HCT116 (cell line): ENCODE measurements at regions not wholly inside any gene's neighbourhood (a gene's known extent, or its start where the extent isn't known, plus 50 kb on each side); places are given as distances from the start of the nearest gene placed in this dataset.

Experiments used
- CBX3 ChIP-seq: IDR thresholded peaks from 2 replicates; pipeline ENCODE4 v1.6.1; 2012; ENCODE audit warnings: low read depth
- CTCF ChIP-seq, 3 experiments: fragments of 200-600 bp in 1 of 3; sonication (generic) in 1 of 3; IDR thresholded peaks in 2 of 3; conservative IDR thresholded peaks in 1 of 3; 2 replicates each; pipeline ENCODE4 v1.5.1; 2012 to 2017; ENCODE audit warnings: low read depth in 2 of 3, low read length in 2 of 3, antibody characterized with exemption in 1 of 3, borderline replicate concordance in 1 of 3, control low read depth in 1 of 3, mild to moderate bottlenecking in 1 of 3, mixed read lengths in 1 of 3, mixed run types in 1 of 3, moderate library complexity in 1 of 3; ENCODE audit not compliant: insufficient read depth in 1 of 3
- EZH2 ChIP-seq: fragments of 200-600 bp; sonication (generic); IDR thresholded peaks from 2 replicates; pipeline ENCODE4 v1.6.1; 2017; ENCODE audit warnings: antibody characterized with exemption, mixed run types
- EZH2phosphoT487 ChIP-seq: fragments of 200-600 bp; IDR thresholded peaks from 2 replicates; pipeline ENCODE4 v1.6.1; 2018; ENCODE audit warnings: antibody characterized with exemption, borderline replicate concordance
- JUND ChIP-seq: IDR thresholded peaks from 2 replicates; pipeline ENCODE4 v1.6.1; 2012
- POLR2A ChIP-seq: IDR thresholded peaks from 2 replicates; pipeline ENCODE4 v1.7.0; 2011; ENCODE audit warnings: borderline replicate concordance; ENCODE audit not compliant: insufficient read depth, insufficient read length; ENCODE audit errors: extremely low read depth
- POLR2AphosphoS5 ChIP-seq: IDR thresholded peaks from 2 replicates; pipeline ENCODE4 v1.6.1; 2011; ENCODE audit warnings: mild to moderate bottlenecking, low read depth, low read length, moderate library complexity
- SRF ChIP-seq: IDR thresholded peaks from 2 replicates; pipeline ENCODE4 v1.6.1; 2012; ENCODE audit warnings: low read depth
- TCF7L2 ChIP-seq: IDR thresholded peaks from 2 replicates; pipeline ENCODE4 v1.7.0; 2011; ENCODE audit warnings: borderline replicate concordance, inconsistent platforms; ENCODE audit not compliant: insufficient read depth, insufficient read length; ENCODE audit errors: extremely low read depth
- ZNF274 ChIP-seq: fragments of 200-500 bp; sonication (Bioruptor generic); IDR thresholded peaks from 2 replicates; pipeline ENCODE4 v1.6.1; 2014; ENCODE audit warnings: mild to moderate bottlenecking, low read depth, low read length, inconsistent platforms
- TF ChIP-seq, protein P1 (sequence below): IDR thresholded peaks from 2 replicates; pipeline ENCODE4 v1.6.1; 2012; ENCODE audit warnings: low read depth

GRCh38 chr1:80072563-80072962, 1066.0 kb upstream of the ADGRL4 start:
- TF ChIP-seq TCF7L2 (no peak), CTCF (IDR thresholded peaks at IDR 0.05 in 2 of 3, conservative IDR thresholded peaks at IDR 0.05 in 1 of 3; ENCODE audit: borderline replicate concordance in 1 of 3, insufficient read depth in 1 of 3, low read depth in 2 of 3, low read length in 2 of 3) (no peak), POLR2A (no peak), EZH2phosphoT487 (no peak), POLR2AphosphoS5 (no peak), SRF (no peak), CBX3 (no peak), EZH2 (no peak), JUND (no peak), ZNF274 (no peak)
- TF ChIP-seq, protein P1, sequence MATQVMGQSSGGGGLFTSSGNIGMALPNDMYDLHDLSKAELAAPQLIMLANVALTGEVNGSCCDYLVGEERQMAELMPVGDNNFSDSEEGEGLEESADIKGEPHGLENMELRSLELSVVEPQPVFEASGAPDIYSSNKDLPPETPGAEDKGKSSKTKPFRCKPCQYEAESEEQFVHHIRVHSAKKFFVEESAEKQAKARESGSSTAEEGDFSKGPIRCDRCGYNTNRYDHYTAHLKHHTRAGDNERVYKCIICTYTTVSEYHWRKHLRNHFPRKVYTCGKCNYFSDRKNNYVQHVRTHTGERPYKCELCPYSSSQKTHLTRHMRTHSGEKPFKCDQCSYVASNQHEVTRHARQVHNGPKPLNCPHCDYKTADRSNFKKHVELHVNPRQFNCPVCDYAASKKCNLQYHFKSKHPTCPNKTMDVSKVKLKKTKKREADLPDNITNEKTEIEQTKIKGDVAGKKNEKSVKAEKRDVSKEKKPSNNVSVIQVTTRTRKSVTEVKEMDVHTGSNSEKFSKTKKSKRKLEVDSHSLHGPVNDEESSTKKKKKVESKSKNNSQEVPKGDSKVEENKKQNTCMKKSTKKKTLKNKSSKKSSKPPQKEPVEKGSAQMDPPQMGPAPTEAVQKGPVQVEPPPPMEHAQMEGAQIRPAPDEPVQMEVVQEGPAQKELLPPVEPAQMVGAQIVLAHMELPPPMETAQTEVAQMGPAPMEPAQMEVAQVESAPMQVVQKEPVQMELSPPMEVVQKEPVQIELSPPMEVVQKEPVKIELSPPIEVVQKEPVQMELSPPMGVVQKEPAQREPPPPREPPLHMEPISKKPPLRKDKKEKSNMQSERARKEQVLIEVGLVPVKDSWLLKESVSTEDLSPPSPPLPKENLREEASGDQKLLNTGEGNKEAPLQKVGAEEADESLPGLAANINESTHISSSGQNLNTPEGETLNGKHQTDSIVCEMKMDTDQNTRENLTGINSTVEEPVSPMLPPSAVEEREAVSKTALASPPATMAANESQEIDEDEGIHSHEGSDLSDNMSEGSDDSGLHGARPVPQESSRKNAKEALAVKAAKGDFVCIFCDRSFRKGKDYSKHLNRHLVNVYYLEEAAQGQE = no peak
